AG04450 (cell line): ENCODE measurements at regions not wholly inside any gene's neighbourhood (a gene's known extent, or its start where the extent isn't known, plus 50 kb on each side); places are given as distances from the start of the nearest gene placed in this dataset.
A peak's percentile ranks its signal among the peaks of the same experiment; 100 is the strongest.
"Not testable (repeated sequence)": the region's sequence is repeated elsewhere in the genome, so short reads cannot be mapped to it uniquely, and the experiment has no call there.

ENCODE experiments used
- CTCF ChIA-PET: fragments of 300-600, 350-600 bp; formaldehyde crosslinking; extraction: SDS; loops from one replicate; lab custom pipeline; 2022; ENCODE audit warnings: antibody characterized with exemption, inconsistent platforms; lab: Charles Lee
- POLR2A ChIA-PET: fragments of 350-600 bp; formaldehyde crosslinking; extraction: SDS; loops from one replicate; lab custom pipeline; 2021; ENCODE audit warnings: antibody characterized with exemption, inconsistent platforms; lab: Yijun Ruan, JAX
- DNase-seq: peaks from one replicate; pipeline ENCODE4 v3.0.0-alpha.2; 2011; ENCODE audit warnings: low read depth, low spot score
- H3K27ac ChIP-seq: one replicate; pipeline ENCODE4 v1.5.1; 2012; ENCODE audit warnings: low read depth, low read length, control low read depth
- H3K27me3 ChIP-seq: one replicate; pipeline ENCODE4 v1.6.0; 2012; ENCODE audit warnings: low read length; ENCODE audit not compliant: control insufficient read depth, insufficient read depth
- H3K4me3 ChIP-seq: 2 replicates; pipeline ENCODE4 v1.5.1; 2011; ENCODE audit warnings: mild to moderate bottlenecking, low read depth, low read length, control low read depth
- H3K9me3 ChIP-seq: 2 replicates; pipeline ENCODE4 v1.5.1; 2012; ENCODE audit warnings: low read length; ENCODE audit not compliant: control insufficient read depth, insufficient read depth
- CTCF ChIP-seq: IDR thresholded peaks from 2 replicates; pipeline ENCODE4 v1.5.1; 2011; ENCODE audit warnings: low read depth, low read length, control low read depth, inconsistent platforms

GRCh38 chr16:73955255-73955654 is 341.4 kb upstream of the PSMD7 start:
- DNase-seq, result no peak
- CTCF ChIA-PET, result interaction anchor here (0.9 to 2.2 kb wide), 5 partner anchors 12 to 1831 kb away, joined by 3 to 6 read pairs (median 4); no protein-coding TSS in a partner anchor
- H3K27ac ChIP-seq, result no peak overlapping the region

GRCh38 chr16:73951481-73951880 is 345.1 kb upstream of the PSMD7 start:
- Histone ChIP-seq H3K9me3 (no peaks in the 10 kb centered on the region), H3K4me3 (no peak overlapping the region), H3K27me3 (peaks cover 6% of the 10 kb centered on the region), H3K27ac (no peak overlapping the region)
- TF ChIP-seq CTCF, result no peak
- ChIA-PET CTCF (no interaction called here), POLR2A (no interaction called here)
- DNase-seq, result peak; percentile 15

More at GRCh38 chr16:73955255-73955654, 341.4 kb upstream of the PSMD7 start:
- no peak for TF ChIP-seq CTCF
- H3K27me3 ChIP-seq, result peaks cover 6% of the 10 kb centered on the region
- H3K4me3 ChIP-seq, result no peak overlapping the region
- no peaks in the 10 kb centered on the region for H3K9me3 ChIP-seq
- POLR2A ChIA-PET, result no interaction called here

- peak overlapping the region; percentile 22 for H3K27ac ChIP-seq
- no peak overlapping the region for H3K4me3 ChIP-seq
- no peaks in the 10 kb centered on the region for H3K27me3 ChIP-seq
- no peak for TF ChIP-seq CTCF
- ChIA-PET POLR2A (interaction anchor here (0.6 kb wide), 1 partner anchor 887 kb away, joined by 4 read pairs; no protein-coding TSS in a partner anchor), CTCF (no interaction called here)
- H3K9me3 ChIP-seq, result no peaks in the 10 kb centered on the region
- DNase-seq, result peak; percentile 66
Observed at GRCh38 chr16:73949574-73950320, 346.9 kb upstream of the PSMD7 start.

GRCh38 chr16:73945631-73946030 is 351.0 kb upstream of the PSMD7 start:
- no peak overlapping the region for H3K4me3 ChIP-seq
- no peak overlapping the region for H3K27ac ChIP-seq
- no peaks in the 10 kb centered on the region for H3K27me3 ChIP-seq
- DNase-seq, result no peak
- TF ChIP-seq CTCF, result no peak
- H3K9me3 ChIP-seq, result no peaks in the 10 kb centered on the region
- ChIA-PET CTCF (interaction anchor here (1.0 kb wide), 1 partner anchor 11 kb away, joined by 5 read pairs; no protein-coding TSS in a partner anchor), POLR2A (no interaction called here)

- H3K9me3 ChIP-seq, DNase-seq, H3K27ac ChIP-seq, POLR2A ChIA-PET, H3K4me3 ChIP-seq, H3K27me3 ChIP-seq: not testable (repeated sequence)
- CTCF ChIA-PET, result interaction anchor here (1.1 kb wide), 1 partner anchor 14 kb away, joined by 3 read pairs; no protein-coding TSS in a partner anchor
Observed at GRCh38 chr16:73943184-73943583, 353.4 kb upstream of the PSMD7 start.

- CTCF ChIA-PET, H3K27ac ChIP-seq, H3K27me3 ChIP-seq, DNase-seq, H3K4me3 ChIP-seq, H3K9me3 ChIP-seq, POLR2A ChIA-PET: not testable (repeated sequence)
Observed at GRCh38 chr16:73940786-73941185, 355.8 kb upstream of the PSMD7 start.
